H1 (cell line): ENCODE measurements at regions not wholly inside any gene's neighbourhood (a gene's known extent, or its start where the extent isn't known, plus 50 kb on each side); places are given as distances from the start of the nearest gene placed in this dataset.

Experiments used
- CTCF ChIA-PET: fragments of 300-600 bp; sonication (Branson Sonifier 250); formaldehyde crosslinking; loops from one replicate; lab custom pipeline; 2021; ENCODE audit not compliant: partially characterized antibody; lab: Charles Lee
- POLR2A ChIA-PET: fragments of 300-600 bp; sonication (Branson Sonifier 250); formaldehyde crosslinking; loops from one replicate; lab custom pipeline; 2021; ENCODE audit warnings: inconsistent platforms; ENCODE audit not compliant: partially characterized antibody; lab: Charles Lee
- DNase-seq, 2 experiments: peaks; one replicate each; pipeline versions ENCODE4 v3.0.0 to v3.0.0-alpha.2; 2010 to 2022; ENCODE audit warnings: low spot score in 2 of 2, low read depth in 1 of 2, mixed read lengths in 1 of 2
- FAIRE-seq: peaks from 2 replicates; lab custom pipeline; 2011; peaks lifted over from hg19 to GRCh38; lab: Jason Lieb, UNC
- H2AFZ ChIP-seq: 2 replicates; pipeline ENCODE4 v1.8.1; 2012; ENCODE audit warnings: low read length, inconsistent platforms
- H2AK5ac ChIP-seq: 2 replicates; pipeline ENCODE4 v1.6.1; 2013; ENCODE audit warnings: low read depth, low read length
- H2BK120ac ChIP-seq: replicated peaks from 2 replicates; pipeline ENCODE3; 2013; ENCODE audit warnings: low read depth, low read length, inconsistent platforms
- H2BK12ac ChIP-seq: 2 replicates; pipeline ENCODE4 v1.6.1; 2013; ENCODE audit warnings: low read depth, low read length
- H2BK15ac ChIP-seq: 2 replicates; pipeline ENCODE4 v1.6.1; 2013; ENCODE audit warnings: low read length
- H2BK20ac ChIP-seq: 2 replicates; pipeline ENCODE4 v1.6.1; 2013; ENCODE audit warnings: low read length
- H2BK5ac ChIP-seq: 2 replicates; pipeline ENCODE4 v1.6.1; 2013; ENCODE audit warnings: low read depth, low read length
- H3K14ac ChIP-seq: 2 replicates; pipeline ENCODE4 v1.6.1; 2013; ENCODE audit warnings: inconsistent platforms; ENCODE audit not compliant: insufficient read length
- H3K18ac ChIP-seq: 2 replicates; pipeline ENCODE4 v1.6.1; 2013; ENCODE audit warnings: low read length; ENCODE audit errors: extremely low read depth
- H3K23ac ChIP-seq: 2 replicates; pipeline ENCODE4 v1.6.1; 2013; ENCODE audit warnings: inconsistent platforms; ENCODE audit not compliant: insufficient read length
- H3K23me2 ChIP-seq: 2 replicates; pipeline ENCODE4 v1.6.1; 2013; ENCODE audit warnings: low read depth, low read length
- H3K27ac ChIP-seq: 2 replicates; pipeline ENCODE4 v1.6.1; 2011; ENCODE audit warnings: low read depth, low read length, inconsistent platforms
- H3K27me3 ChIP-seq, 4 experiments: replicated peaks in 1 of 4; 1 replicate in 1 of 4; 2 replicates in 3 of 4; pipeline versions ENCODE4 v1.6.1 to v1.8.1; 2011 to 2013; ENCODE audit warnings: low read length in 3 of 4, mild to moderate bottlenecking in 3 of 4, inconsistent platforms in 2 of 4, mixed read lengths in 2 of 4, moderate library complexity in 1 of 4; ENCODE audit not compliant: control insufficient read depth in 3 of 4, insufficient read depth in 3 of 4; ENCODE audit errors: extremely low read depth in 1 of 4
- H3K36me3 ChIP-seq, 4 experiments: 2 replicates each; pipeline versions ENCODE4 v1.6.1 to v1.8.1; 2011 to 2013; ENCODE audit warnings: mild to moderate bottlenecking in 4 of 4, low read length in 3 of 4, moderate library complexity in 2 of 4, control low read depth in 1 of 4, inconsistent platforms in 1 of 4; ENCODE audit not compliant: insufficient read depth in 4 of 4, control insufficient read depth in 2 of 4
- H3K4ac ChIP-seq: replicated peaks from 2 replicates; pipeline ENCODE3; 2013; ENCODE audit warnings: low read length, low read depth, mixed read lengths, inconsistent platforms; ENCODE audit not compliant: insufficient read length
- H3K4me1 ChIP-seq, 4 experiments: replicated peaks in 1 of 4; 1 replicate in 1 of 4; 2 replicates in 3 of 4; pipeline versions ENCODE4 v1.6.1 to v1.8.1; 2011 to 2013; ENCODE audit warnings: low read length in 3 of 4, inconsistent platforms in 2 of 4, mixed read lengths in 1 of 4; ENCODE audit not compliant: insufficient read depth in 4 of 4, control insufficient read depth in 3 of 4
- H3K4me2 ChIP-seq, 2 experiments: 2 replicates each; pipeline versions ENCODE4 v1.6.1 to v1.8.1; 2011 to 2013; ENCODE audit warnings: low read depth in 2 of 2, low read length in 2 of 2, control low read depth in 1 of 2, inconsistent platforms in 1 of 2, mild to moderate bottlenecking in 1 of 2; ENCODE audit not compliant: insufficient read depth in 1 of 2
- H3K4me3 ChIP-seq, 4 experiments: fragments of 200-600, 300-600 bp in 1 of 4; sonication (generic), shearing (Covaris generic), sonication (Bioruptor Twin) in 1 of 4; 2 replicates each; pipeline versions ENCODE4 v1.5.1 to v1.8.1; 2011 to 2016; ENCODE audit warnings: low read length in 4 of 4, low read depth in 3 of 4, control low read depth in 2 of 4, inconsistent platforms in 2 of 4, mild to moderate bottlenecking in 2 of 4, mixed read lengths in 1 of 4, moderate library complexity in 1 of 4; ENCODE audit not compliant: insufficient read depth in 2 of 4; ENCODE audit errors: extremely low read depth in 1 of 4
- H3K56ac ChIP-seq: replicated peaks from 2 replicates; pipeline ENCODE3; 2013; ENCODE audit warnings: low read depth, mild to moderate bottlenecking, mixed read lengths, low read length, inconsistent platforms; ENCODE audit not compliant: insufficient read length
- H3K79me1 ChIP-seq: 2 replicates; pipeline ENCODE4 v1.6.1; 2013; ENCODE audit warnings: low read depth, low read length, control low read depth
- H3K79me2 ChIP-seq, 2 experiments: 2 replicates each; pipeline versions ENCODE4 v1.6.1 to v1.8.1; 2012 to 2013; ENCODE audit warnings: low read length in 2 of 2, mild to moderate bottlenecking in 2 of 2, inconsistent platforms in 1 of 2; ENCODE audit not compliant: insufficient read depth in 2 of 2, control insufficient read depth in 1 of 2
- H3K9ac ChIP-seq, 4 experiments: replicated peaks in 1 of 4; 1 replicate in 1 of 4; 2 replicates in 3 of 4; pipeline versions ENCODE4 v1.6.1 to v1.8.1; 2011 to 2013; ENCODE audit warnings: low read depth in 3 of 4, low read length in 3 of 4, control low read depth in 2 of 4, mild to moderate bottlenecking in 2 of 4, moderate library complexity in 2 of 4, inconsistent platforms in 1 of 4; ENCODE audit errors: extremely low read depth in 1 of 4
- H3K9me3 ChIP-seq, 2 experiments: 2 replicates each; pipeline versions ENCODE4 v1.6.1 to v1.8.1; 2012 to 2013; ENCODE audit warnings: mild to moderate bottlenecking in 2 of 2, moderate library complexity in 2 of 2, control low read depth in 1 of 2, inconsistent platforms in 1 of 2, low read depth in 1 of 2, low read length in 1 of 2, mixed read lengths in 1 of 2; ENCODE audit not compliant: insufficient read depth in 2 of 2
- H4K20me1 ChIP-seq, 2 experiments: replicated peaks in 1 of 2; 2 replicates each; pipeline versions ENCODE3 to v1.8.1; 2011 to 2013; ENCODE audit warnings: inconsistent platforms in 2 of 2, low read length in 2 of 2, mild to moderate bottlenecking in 1 of 2; ENCODE audit not compliant: insufficient read depth in 2 of 2, control insufficient read depth in 1 of 2
- H4K5ac ChIP-seq: 2 replicates; pipeline ENCODE4 v1.6.1; 2013; ENCODE audit warnings: low read length, low read depth, mixed read lengths, inconsistent platforms; ENCODE audit not compliant: insufficient read length
- H4K8ac ChIP-seq: 2 replicates; pipeline ENCODE4 v1.8.0; 2013; ENCODE audit warnings: mild to moderate bottlenecking, moderate library complexity, low read length, inconsistent platforms; ENCODE audit not compliant: insufficient read depth; ENCODE audit errors: extremely low read depth
- H4K91ac ChIP-seq: replicated peaks from 2 replicates; pipeline ENCODE3; 2013; ENCODE audit warnings: low read length, mixed read lengths, inconsistent platforms; ENCODE audit not compliant: insufficient read length
- EP300 ChIP-seq, 2 experiments: IDR thresholded peaks; 1 replicate in 1 of 2; 2 replicates in 1 of 2; pipeline ENCODE4 v1.6.1; 2011 to 2012; ENCODE audit warnings: low read depth in 2 of 2, low read length in 2 of 2, mild to moderate bottlenecking in 2 of 2, borderline replicate concordance in 1 of 2, inconsistent platforms in 1 of 2, moderate library complexity in 1 of 2
- JUND ChIP-seq: IDR thresholded peaks from 2 replicates; pipeline ENCODE4 v1.6.1; 2011; ENCODE audit warnings: mild to moderate bottlenecking, improper control_type of control experiment, low read length
- KDM1A ChIP-seq: fragments of 200-600, 300-600 bp; sonication (generic); IDR thresholded peaks from 2 replicates; pipeline ENCODE4 v1.7.1; 2016; ENCODE audit warnings: mild to moderate bottlenecking, low read length, borderline replicate concordance
- MAFK ChIP-seq: IDR thresholded peaks from 2 replicates; pipeline ENCODE4 v1.6.1; 2012; ENCODE audit warnings: low read depth, mild to moderate bottlenecking, improper control_type of control experiment, low read length
- NANOG ChIP-seq: IDR thresholded peaks from 2 replicates; pipeline ENCODE4 v1.6.1; 2011; ENCODE audit warnings: low read length, low read depth, mild to moderate bottlenecking, inconsistent platforms; ENCODE audit not compliant: insufficient read depth, poor library complexity, severe bottlenecking
- POU5F1 ChIP-seq: IDR thresholded peaks from 2 replicates; pipeline ENCODE4 v1.6.1; 2011; ENCODE audit warnings: low read depth, mild to moderate bottlenecking, low read length, moderate library complexity
- RXRA ChIP-seq: IDR thresholded peaks from 2 replicates; pipeline ENCODE4 v1.6.1; 2011; ENCODE audit warnings: low read depth, mild to moderate bottlenecking, low read length, moderate library complexity; ENCODE audit not compliant: insufficient read depth
- SP1 ChIP-seq: IDR thresholded peaks from 2 replicates; pipeline ENCODE4 v1.6.1; 2011; ENCODE audit warnings: low read depth, low read length
- ZNF274 ChIP-seq: IDR thresholded peaks from 2 replicates; pipeline ENCODE4 v1.7.0; 2012; ENCODE audit warnings: low read length, borderline replicate concordance; ENCODE audit errors: extremely low read depth
- WGBS, 2 experiments: shearing (Covaris generic) in 1 of 2; methylation state at CpG; one replicate each; pipeline versions ENCODE4 v1.1.6 to v1.1.7; 2013 to 2015; ENCODE audit warnings: low lambda C conversion rate in 2 of 2, mixed read lengths in 2 of 2, inconsistent platforms in 1 of 2, low coverage in 1 of 2, missing lambda C conversion rate in 1 of 2; ENCODE audit not compliant: insufficient replicate concordance in 2 of 2, insufficient coverage in 1 of 2, insufficient read length in 1 of 2; ENCODE audit errors: extremely low coverage in 1 of 2, missing lambda C conversion rate in 1 of 2; 5-methylcytosine and 5-hydroxymethylcytosine counted together

DNA sequence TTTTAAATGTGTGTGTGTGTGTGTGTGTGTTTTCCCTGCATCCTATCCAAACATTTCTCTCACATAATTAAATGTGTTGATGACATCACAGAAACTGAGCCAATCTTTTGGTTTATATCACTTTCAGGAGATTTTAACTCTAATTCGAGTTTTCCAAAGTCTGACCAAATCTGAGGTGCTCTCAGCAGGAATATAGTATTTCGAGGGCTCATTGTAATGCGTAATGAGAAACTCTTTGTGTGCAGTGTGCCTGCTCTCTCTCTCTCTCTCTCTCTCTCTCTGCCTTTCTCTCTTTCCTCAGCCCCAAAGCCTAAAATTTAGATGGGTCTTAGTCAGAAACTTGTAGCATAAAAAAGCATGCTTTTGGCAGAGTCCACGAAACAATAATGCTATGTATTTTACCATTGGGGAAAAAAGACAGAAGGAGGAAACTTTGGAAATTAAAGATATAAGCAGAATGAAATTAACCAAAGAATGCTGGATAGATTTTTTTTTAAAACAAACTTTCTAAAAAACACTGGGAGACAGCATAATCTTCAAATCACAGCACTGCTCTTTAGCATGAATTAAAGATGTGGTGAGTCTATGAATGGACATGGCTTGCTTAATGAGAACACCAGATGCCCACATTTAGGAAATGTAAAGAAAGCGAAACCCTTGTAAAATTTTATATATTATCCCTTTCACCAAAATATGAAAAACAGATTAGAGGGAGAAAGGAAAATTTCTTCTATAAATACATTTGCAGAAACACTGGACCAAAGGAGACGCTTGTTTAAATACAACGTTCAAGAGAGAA, 206.8 kb upstream of the HABP2 start:
- no peak overlapping the region for H4K91ac ChIP-seq
- no peak overlapping the region for H2BK12ac ChIP-seq
- no peaks in the 10 kb centered on the region for H3K79me2 ChIP-seq
- no peak overlapping the region for H3K56ac ChIP-seq
- 0 out of 4 replicates have a peak overlapping the region, but pooled peaks of 1 of the 2 experiments have one; percentile 4 for H3K4me2 ChIP-seq
- no peak overlapping the region for H3K27ac ChIP-seq
- no peak overlapping the region for H3K18ac ChIP-seq
- H2AK5ac ChIP-seq, result no peak overlapping the region
- FAIRE-seq (peak; percentile 97), DNase-seq (no peak)
- H3K23me2 ChIP-seq, result no peaks in the 10 kb centered on the region; the same call in 1 of the 2 replicates
- H2BK15ac ChIP-seq, result no peak overlapping the region
- no peak overlapping the region for H2BK20ac ChIP-seq
- no peak overlapping the region for H4K8ac ChIP-seq
- TF ChIP-seq KDM1A (no peak), EP300 (IDR thresholded peaks at IDR 0.05; ENCODE audit: borderline replicate concordance in 1 of 2, low read depth in 2 of 2, low read length in 2 of 2) (no peak), POU5F1 (peak; percentile 69; the same call in 1 of the 2 replicates), RXRA (no peak), MAFK (no peak), ZNF274 (no peak), NANOG (no peak), JUND (peak; percentile 99), SP1 (no peak)
- peaks cover 0 to 3% (median 2%) of the 10 kb centered on the region in 4 experiments; a peak in 3 of 7 replicates for H3K4me1 ChIP-seq
- H3K4me3 ChIP-seq, result no peak overlapping the region
- ChIA-PET CTCF (interaction anchor here (1.5 kb wide), 1 partner anchor 45 kb away, joined by 5 read pairs; no protein-coding TSS in a partner anchor), POLR2A (interaction anchor here (0.9 kb wide), 1 partner anchor 13 kb away, joined by 4 read pairs; no protein-coding TSS in a partner anchor)
- no peaks in the 10 kb centered on the region for H3K36me3 ChIP-seq
- WGBS, 2 experiments, result 69% methylated on average over 7 of the region's 7 CpGs; no CpG with 5 or more reads in 1 of the 2 experiments
- no peak overlapping the region for H3K14ac ChIP-seq
- no peaks in the 10 kb centered on the region for H3K79me1 ChIP-seq
- H3K23ac ChIP-seq, result no peak overlapping the region
- H2BK5ac ChIP-seq, result no peak overlapping the region
- no peak overlapping the region for H2BK120ac ChIP-seq
- H3K27me3 ChIP-seq, result no peaks in the 10 kb centered on the region
- no peak overlapping the region for H3K9ac ChIP-seq
- no peaks in the 10 kb centered on the region; a peak in 1 of 4 replicates for H3K9me3 ChIP-seq
- H2AFZ ChIP-seq, result no peak overlapping the region
- no peaks in the 10 kb centered on the region for H4K20me1 ChIP-seq
- no peak overlapping the region for H4K5ac ChIP-seq
- H3K4ac ChIP-seq, result no peak overlapping the region
